ENCODE measurements at regions not wholly inside any gene's neighbourhood (a gene's known extent, or its start where the extent isn't known, plus 50 kb on each side); places are given as distances from the start of the nearest gene placed in this dataset.

- H3K9me3 Mint-ChIP-seq (ENCODE audit: low read depth) = no peaks in the 10 kb centered on the region
- DNase-seq (ENCODE audit: low spot score) = no peak
- H3K27ac Mint-ChIP-seq (ENCODE audit: unreplicated experiment) = no peak overlapping the region
- no peak for TF ChIP-seq CTCF (IDR thresholded peaks at IDR 0.05)
- H3K27me3 Mint-ChIP-seq (ENCODE audit: low read depth) = peaks cover 16% of the 10 kb centered on the region
- no peak overlapping the region for H3K4me3 Mint-ChIP-seq (ENCODE audit: unreplicated experiment)
- no peaks in the 10 kb centered on the region for H3K36me3 Mint-ChIP-seq (ENCODE audit: low read depth)
- no peaks in the 10 kb centered on the region for H3K4me1 Mint-ChIP-seq (ENCODE audit: low read depth)
Observed at GRCh38 chr2:122112216-122113005, 357.0 kb downstream of the TSN start.

DNA sequence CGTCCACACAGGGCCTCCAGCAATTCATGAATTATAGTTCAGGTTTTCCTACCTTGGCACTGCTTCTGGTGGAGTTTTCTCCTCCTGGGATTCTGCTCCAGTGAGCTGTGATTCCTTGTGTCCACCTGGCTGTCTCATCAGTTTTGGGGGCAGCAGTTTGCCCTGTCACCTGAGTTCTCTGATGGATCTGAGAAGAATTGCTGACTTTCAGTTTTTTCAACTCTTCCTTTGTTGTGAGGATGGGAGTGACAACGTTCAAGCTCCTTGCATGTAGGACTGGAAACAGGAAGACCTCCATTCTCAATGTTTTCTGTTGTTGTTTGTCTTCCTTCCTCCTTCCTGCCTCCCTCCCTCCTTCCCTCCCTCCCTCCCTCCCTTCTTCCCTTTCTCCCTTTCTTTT, 359.0 kb downstream of the TSN start:
- Mint-ChIP-seq H3K36me3 (ENCODE audit: low read depth) (no peaks in the 10 kb centered on the region), H3K9me3 (ENCODE audit: low read depth) (peaks cover 2% of the 10 kb centered on the region), H3K27me3 (ENCODE audit: low read depth) (peaks cover 10% of the 10 kb centered on the region), H3K4me3 (ENCODE audit: unreplicated experiment) (no peak overlapping the region), H3K4me1 (ENCODE audit: low read depth) (no peaks in the 10 kb centered on the region), H3K27ac (ENCODE audit: unreplicated experiment) (no peak overlapping the region)
- no peak for TF ChIP-seq CTCF (IDR thresholded peaks at IDR 0.05)
- no peak for DNase-seq (ENCODE audit: low spot score)

DNA sequence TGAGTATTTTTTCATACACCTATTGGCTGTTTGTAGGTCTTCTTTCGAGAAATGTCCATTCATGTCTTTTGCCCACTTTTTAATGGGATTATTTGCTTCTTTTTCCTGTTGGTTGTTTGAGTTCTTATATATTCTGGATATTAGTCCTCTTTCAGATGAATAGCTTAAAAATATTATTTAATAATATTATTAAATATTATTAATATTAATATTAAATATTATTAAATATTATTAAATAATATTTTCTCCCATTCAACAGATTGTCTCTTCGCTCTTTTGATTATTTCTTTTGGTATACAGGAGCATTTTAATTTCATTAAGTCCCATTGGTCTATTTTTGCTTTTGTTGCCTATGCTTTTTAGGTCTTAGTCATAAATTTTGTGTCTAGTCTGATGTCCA, 361.9 kb downstream of the TSN start:
- H3K4me3 Mint-ChIP-seq (ENCODE audit: unreplicated experiment) = no peak overlapping the region
- H3K9me3 Mint-ChIP-seq (ENCODE audit: low read depth) = peaks cover 21% of the 10 kb centered on the region
- no peak for TF ChIP-seq CTCF (IDR thresholded peaks at IDR 0.05)
- no peak for DNase-seq (ENCODE audit: low spot score)
- no peak overlapping the region for H3K27ac Mint-ChIP-seq (ENCODE audit: unreplicated experiment)
- peaks cover 4% of the 10 kb centered on the region for H3K36me3 Mint-ChIP-seq (ENCODE audit: low read depth)
- peaks cover 12% of the 10 kb centered on the region for H3K27me3 Mint-ChIP-seq (ENCODE audit: low read depth)
- no peaks in the 10 kb centered on the region for H3K4me1 Mint-ChIP-seq (ENCODE audit: low read depth)

DNA sequence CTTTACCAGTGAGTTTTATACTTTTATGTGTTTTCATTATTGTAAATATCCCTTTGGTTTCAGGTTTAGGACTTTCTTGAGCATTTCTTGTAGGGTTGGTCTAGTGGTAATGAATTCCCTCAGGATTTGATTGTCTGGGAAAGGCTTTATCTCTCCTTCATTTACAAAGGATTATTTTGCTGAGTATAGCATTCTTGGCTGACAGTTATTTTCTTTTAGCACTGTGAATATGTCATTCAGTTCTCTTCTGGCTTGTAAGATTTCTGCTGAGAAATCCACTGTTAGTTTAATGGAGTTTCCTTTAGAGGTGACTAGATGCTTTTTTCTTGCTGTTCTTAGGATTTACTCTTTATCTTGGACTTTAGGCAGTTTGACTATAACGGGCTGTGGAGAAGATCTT, 373.9 kb downstream of the TSN start:
- no peak overlapping the region for H3K27ac Mint-ChIP-seq (ENCODE audit: unreplicated experiment)
- peaks cover 7% of the 10 kb centered on the region for H3K36me3 Mint-ChIP-seq (ENCODE audit: low read depth)
- H3K9me3 Mint-ChIP-seq (ENCODE audit: low read depth) = peaks cover 47% of the 10 kb centered on the region
- no peak overlapping the region for H3K4me3 Mint-ChIP-seq (ENCODE audit: unreplicated experiment)
- H3K4me1 Mint-ChIP-seq (ENCODE audit: low read depth) = no peaks in the 10 kb centered on the region
- no peak for TF ChIP-seq CTCF (IDR thresholded peaks at IDR 0.05)
- no peak for DNase-seq (ENCODE audit: low spot score)
- no peaks in the 10 kb centered on the region for H3K27me3 Mint-ChIP-seq (ENCODE audit: low read depth)

DNA sequence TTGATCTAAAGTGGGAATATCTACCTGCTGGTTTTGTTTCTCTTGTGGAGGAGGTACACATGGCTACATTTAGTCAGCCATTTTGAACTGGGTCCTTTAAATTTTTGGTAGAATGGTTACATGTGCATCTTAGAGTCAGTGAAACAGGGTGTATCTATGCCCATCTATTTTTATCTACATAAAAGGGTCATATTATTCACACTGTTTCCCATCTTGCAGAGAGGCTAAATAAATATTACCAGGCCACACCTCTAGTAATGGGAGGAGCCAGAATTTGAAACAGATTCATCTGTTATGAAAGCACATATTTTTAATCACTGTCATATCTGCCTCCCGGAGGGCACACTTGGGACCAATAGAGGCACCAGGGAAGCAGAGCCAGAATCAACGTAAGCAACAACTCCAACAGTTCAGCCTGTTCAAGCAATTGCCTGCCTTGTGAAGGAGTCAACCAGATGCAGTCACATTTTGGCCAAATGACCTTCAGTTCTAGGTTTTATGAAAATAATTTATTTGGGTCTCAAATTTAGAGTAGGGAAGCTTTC, 376.8 kb downstream of the TSN start:
- peaks cover 30% of the 10 kb centered on the region for H3K9me3 Mint-ChIP-seq (ENCODE audit: low read depth)
- no peaks in the 10 kb centered on the region for H3K27me3 Mint-ChIP-seq (ENCODE audit: low read depth)
- H3K4me1 Mint-ChIP-seq (ENCODE audit: low read depth) = no peaks in the 10 kb centered on the region
- no peak overlapping the region for H3K4me3 Mint-ChIP-seq (ENCODE audit: unreplicated experiment)
- TF ChIP-seq CTCF (IDR thresholded peaks at IDR 0.05) = no peak
- peaks cover 7% of the 10 kb centered on the region for H3K36me3 Mint-ChIP-seq (ENCODE audit: low read depth)
- no peak overlapping the region for H3K27ac Mint-ChIP-seq (ENCODE audit: unreplicated experiment)
- DNase-seq (ENCODE audit: low spot score) = no peak

All from chondrocyte (in vitro differentiated cells).